ENCODE measurements at regions not wholly inside any gene's neighbourhood (a gene's known extent, or its start where the extent isn't known, plus 50 kb on each side); places are given as distances from the start of the nearest gene placed in this dataset.

GRCh38 chr13:62296812-62297211, 881.2 kb upstream of the PCDH20 start:
- TF ChIP-seq Cebpa-rat (IDR thresholded peaks at IDR 0.05) = no peak
- Histone ChIP-seq H3K27me3 (no peaks in the 10 kb centered on the region), H3K27ac (no peak overlapping the region), H3K9ac (no peak overlapping the region), H3K4me2 (no peak overlapping the region), H3K36me3 (no peaks in the 10 kb centered on the region), H3K4me1 (peaks cover 0 to 11% (median 0%) of the 10 kb centered on the region in 10 experiments; a peak in 3 of 20 replicates), H3K9me3 (replicated peaks in 1 of 11) (no peaks in the 10 kb centered on the region), H3K4me3 (no peak overlapping the region), H4K20me1 (no peaks in the 10 kb centered on the region)

GRCh38 chr13:62294244-62294643, 878.6 kb upstream of the PCDH20 start:
- peaks cover 0 to 12% (median 6%) of the 10 kb centered on the region in 11 experiments; a peak in 11 of 22 replicates for H3K9me3 ChIP-seq (replicated peaks in 1 of 11)
- peak overlapping the region in 2 of 11 experiments; percentile 35 to 39; a peak in 2 of 22 replicates for H3K4me2 ChIP-seq
- H3K4me1 ChIP-seq = peaks cover 0 to 11% (median 0%) of the 10 kb centered on the region in 10 experiments; a peak in 3 of 20 replicates
- no peak for TF ChIP-seq Cebpa-rat (IDR thresholded peaks at IDR 0.05)
- no peaks in the 10 kb centered on the region for H3K27me3 ChIP-seq
- no peak overlapping the region for H3K4me3 ChIP-seq
- H4K20me1 ChIP-seq = no peaks in the 10 kb centered on the region
- no peak overlapping the region for H3K27ac ChIP-seq
- no peak overlapping the region for H3K9ac ChIP-seq
- no peaks in the 10 kb centered on the region for H3K36me3 ChIP-seq

GRCh38 chr13:62292714-62293480, 877.2 kb upstream of the PCDH20 start:
- H3K4me2 ChIP-seq = peak overlapping the region in 3 of 11 experiments; percentile 21 to 41 (median 22); a peak in 3 of 22 replicates

GRCh38 chr13:62290542-62290941, 874.9 kb upstream of the PCDH20 start:
- Histone ChIP-seq H3K9ac (no peak overlapping the region), H3K4me3 (no peak overlapping the region), H3K4me2 (no peak overlapping the region), H3K27ac (no peak overlapping the region), H4K20me1 (no peaks in the 10 kb centered on the region), H3K4me1 (peaks cover 0 to 11% (median 0%) of the 10 kb centered on the region in 10 experiments; a peak in 3 of 20 replicates), H3K27me3 (no peaks in the 10 kb centered on the region), H3K9me3 (replicated peaks in 1 of 11) (peaks cover 0 to 12% (median 6%) of the 10 kb centered on the region in 11 experiments; a peak in 11 of 22 replicates), H3K36me3 (no peaks in the 10 kb centered on the region)
- no peak for TF ChIP-seq Cebpa-rat (IDR thresholded peaks at IDR 0.05)

More at GRCh38 chr13:62292714-62293480, 877.2 kb upstream of the PCDH20 start:
- H3K9me3 ChIP-seq (replicated peaks in 1 of 11) = peaks cover 0 to 12% (median 6%) of the 10 kb centered on the region in 11 experiments; a peak in 11 of 22 replicates
- peaks cover 0 to 11% (median 0%) of the 10 kb centered on the region in 10 experiments; a peak in 3 of 20 replicates for H3K4me1 ChIP-seq
- no peaks in the 10 kb centered on the region for H3K27me3 ChIP-seq
- H3K27ac ChIP-seq = no peak overlapping the region
- no peaks in the 10 kb centered on the region for H3K36me3 ChIP-seq
- no peak overlapping the region for H3K4me3 ChIP-seq
- H4K20me1 ChIP-seq = no peaks in the 10 kb centered on the region
- TF ChIP-seq Cebpa-rat (IDR thresholded peaks at IDR 0.05) = no peak
- no peak overlapping the region for H3K9ac ChIP-seq

GRCh38 chr13:62287764-62288163, 872.1 kb upstream of the PCDH20 start:
- Histone ChIP-seq H3K4me1 (peaks cover 0 to 1% (median 0%) of the 10 kb centered on the region in 10 experiments; a peak in 1 of 20 replicates), H3K36me3 (no peaks in the 10 kb centered on the region), H3K27me3 (no peaks in the 10 kb centered on the region), H4K20me1 (no peaks in the 10 kb centered on the region), H3K4me3 (no peak overlapping the region), H3K9ac (no peak overlapping the region), H3K9me3 (replicated peaks in 1 of 11) (peaks cover 0 to 12% (median 6%) of the 10 kb centered on the region in 11 experiments; a peak in 12 of 22 replicates), H3K4me2 (no peak overlapping the region), H3K27ac (no peak overlapping the region)
- TF ChIP-seq Cebpa-rat (IDR thresholded peaks at IDR 0.05) = no peak

GRCh38 chr13:62280590-62280989, 864.9 kb upstream of the PCDH20 start:
- Histone ChIP-seq H3K9ac (no peak overlapping the region), H3K27ac (no peak overlapping the region), H3K36me3 (no peaks in the 10 kb centered on the region), H4K20me1 (no peaks in the 10 kb centered on the region), H3K4me2 (no peak overlapping the region), H3K4me1 (no peaks in the 10 kb centered on the region), H3K9me3 (replicated peaks in 1 of 11) (no peaks in the 10 kb centered on the region; a peak in 1 of 22 replicates), H3K27me3 (no peaks in the 10 kb centered on the region), H3K4me3 (no peak overlapping the region)
- no peak for TF ChIP-seq Cebpa-rat (IDR thresholded peaks at IDR 0.05)

GRCh38 chr13:62278271-62278670, 862.6 kb upstream of the PCDH20 start:
- TF ChIP-seq Cebpa-rat (IDR thresholded peaks at IDR 0.05) = no peak
- H3K4me3 ChIP-seq = no peak overlapping the region
- H3K9me3 ChIP-seq (replicated peaks in 1 of 11) = peaks cover 0 to 14% (median 7%) of the 10 kb centered on the region in 11 experiments; a peak in 13 of 22 replicates
- no peak overlapping the region for H3K27ac ChIP-seq
- H4K20me1 ChIP-seq = no peaks in the 10 kb centered on the region
- no peak overlapping the region for H3K4me2 ChIP-seq
- no peak overlapping the region for H3K9ac ChIP-seq
- no peaks in the 10 kb centered on the region for H3K36me3 ChIP-seq
- H3K4me1 ChIP-seq = no peaks in the 10 kb centered on the region
- H3K27me3 ChIP-seq = no peaks in the 10 kb centered on the region

- no peak overlapping the region for H3K4me2 ChIP-seq
- peaks cover 0 to 22% (median 11%) of the 10 kb centered on the region in 11 experiments; a peak in 12 of 22 replicates for H3K9me3 ChIP-seq (replicated peaks in 1 of 11)
- H4K20me1 ChIP-seq = no peaks in the 10 kb centered on the region
- H3K27ac ChIP-seq = no peak overlapping the region
- TF ChIP-seq Cebpa-rat (IDR thresholded peaks at IDR 0.05) = no peak
- H3K27me3 ChIP-seq = no peaks in the 10 kb centered on the region
- H3K9ac ChIP-seq = no peak overlapping the region
- H3K4me3 ChIP-seq = no peak overlapping the region
- H3K4me1 ChIP-seq = no peaks in the 10 kb centered on the region
- no peaks in the 10 kb centered on the region for H3K36me3 ChIP-seq
These were observed 836.1 kb upstream of the PCDH20 start for GRCh38 chr13:62251734-62252133.

- H3K36me3 ChIP-seq = no peaks in the 10 kb centered on the region
- H3K9ac ChIP-seq = no peak overlapping the region
- no peaks in the 10 kb centered on the region for H3K4me1 ChIP-seq
- H4K20me1 ChIP-seq = no peaks in the 10 kb centered on the region
- no peaks in the 10 kb centered on the region for H3K27me3 ChIP-seq
- no peak overlapping the region for H3K27ac ChIP-seq
- H3K4me3 ChIP-seq = no peak overlapping the region
- H3K4me2 ChIP-seq = no peak overlapping the region
- no peak for TF ChIP-seq Cebpa-rat (IDR thresholded peaks at IDR 0.05)
- H3K9me3 ChIP-seq (replicated peaks in 1 of 11) = peaks cover 0 to 22% (median 11%) of the 10 kb centered on the region in 11 experiments; a peak in 12 of 22 replicates
These were observed 835.0 kb upstream of the PCDH20 start for GRCh38 chr13:62250501-62251201.
